ENCODE measurements at regions not wholly inside any gene's neighbourhood (a gene's known extent, or its start where the extent isn't known, plus 50 kb on each side); places are given as distances from the start of the nearest gene placed in this dataset.

DNA sequence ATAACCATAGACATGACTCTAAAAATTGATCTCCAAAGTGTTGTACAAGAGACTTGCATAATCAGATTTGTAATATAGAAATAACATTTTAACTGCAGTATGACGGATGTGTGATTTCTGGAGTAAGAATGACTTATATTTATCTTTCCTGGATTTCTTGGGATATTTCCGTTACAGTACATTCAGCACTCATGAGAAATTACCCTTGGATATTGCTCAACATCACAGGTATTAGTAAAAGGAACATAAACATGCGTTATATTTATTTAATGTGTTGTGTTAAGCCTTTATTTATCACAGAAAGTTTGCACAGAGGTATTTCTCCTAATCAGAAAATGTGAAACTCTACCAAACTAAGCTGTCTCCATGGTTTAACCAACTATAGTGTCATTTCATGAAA is 1823.9 kb upstream of the C9orf72 start:
- TF ChIP-seq POLR2A (IDR thresholded peaks at IDR 0.05) = no peak
- TF ChIP-seq, protein P1, sequence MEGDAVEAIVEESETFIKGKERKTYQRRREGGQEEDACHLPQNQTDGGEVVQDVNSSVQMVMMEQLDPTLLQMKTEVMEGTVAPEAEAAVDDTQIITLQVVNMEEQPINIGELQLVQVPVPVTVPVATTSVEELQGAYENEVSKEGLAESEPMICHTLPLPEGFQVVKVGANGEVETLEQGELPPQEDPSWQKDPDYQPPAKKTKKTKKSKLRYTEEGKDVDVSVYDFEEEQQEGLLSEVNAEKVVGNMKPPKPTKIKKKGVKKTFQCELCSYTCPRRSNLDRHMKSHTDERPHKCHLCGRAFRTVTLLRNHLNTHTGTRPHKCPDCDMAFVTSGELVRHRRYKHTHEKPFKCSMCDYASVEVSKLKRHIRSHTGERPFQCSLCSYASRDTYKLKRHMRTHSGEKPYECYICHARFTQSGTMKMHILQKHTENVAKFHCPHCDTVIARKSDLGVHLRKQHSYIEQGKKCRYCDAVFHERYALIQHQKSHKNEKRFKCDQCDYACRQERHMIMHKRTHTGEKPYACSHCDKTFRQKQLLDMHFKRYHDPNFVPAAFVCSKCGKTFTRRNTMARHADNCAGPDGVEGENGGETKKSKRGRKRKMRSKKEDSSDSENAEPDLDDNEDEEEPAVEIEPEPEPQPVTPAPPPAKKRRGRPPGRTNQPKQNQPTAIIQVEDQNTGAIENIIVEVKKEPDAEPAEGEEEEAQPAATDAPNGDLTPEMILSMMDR (IDR thresholded peaks at IDR 0.05) = no peak

All from right lobe of liver (tissue), 4 donors.